OCI-LY7 (cell line): ENCODE measurements at regions not wholly inside any gene's neighbourhood (a gene's known extent, or its start where the extent isn't known, plus 50 kb on each side); places are given as distances from the start of the nearest gene placed in this dataset.

Experiments used
- BruUV-seq: library from RNA; stranded (reverse); fragments of 400-500 nt; replicated peaks from 2 replicates; lab custom pipeline; 2021; lab: Mats Ljungman, UMichigan
- CTCF ChIA-PET: fragments of 300-600 bp; sonication (Branson Sonifier 250); formaldehyde crosslinking; loops from one replicate; lab custom pipeline; 2022; ENCODE audit warnings: antibody characterized with exemption; ENCODE audit not compliant: unreplicated experiment; lab: Charles Lee
- POLR2A ChIA-PET: fragments of 300-600 bp; sonication (Branson Sonifier 250); formaldehyde crosslinking; loops from one replicate; lab custom pipeline; 2022; ENCODE audit warnings: antibody characterized with exemption; lab: Charles Lee
- DNase-seq: peaks from one replicate; pipeline ENCODE4 v3.0.0-alpha.2; 2015; ENCODE audit warnings: low spot score
- H2AFZ ChIP-seq: fragments of 200-600 bp; sonication (generic), shearing (Covaris generic); 2 replicates; pipeline ENCODE4 v1.6.1; 2014; ENCODE audit warnings: mild to moderate bottlenecking, antibody characterized with exemption, low read length, moderate library complexity
- H3K27ac ChIP-seq: fragments of 200-600 bp; sonication (generic); 2 replicates; pipeline ENCODE4 v1.5.1; 2014; ENCODE audit warnings: mixed run types, low read depth, mild to moderate bottlenecking, moderate library complexity, low read length, inconsistent platforms; ENCODE audit not compliant: poor library complexity, severe bottlenecking
- H3K36me3 ChIP-seq: fragments of 200-600 bp; sonication (generic); 2 replicates; pipeline ENCODE4 v1.6.1; 2014; ENCODE audit warnings: mild to moderate bottlenecking, antibody characterized with exemption, low read length, moderate library complexity, mixed read lengths; ENCODE audit not compliant: insufficient read depth
- H3K4me1 ChIP-seq: fragments of 200-600 bp; sonication (generic); 2 replicates; pipeline ENCODE4 v1.5.1; 2014; ENCODE audit warnings: mild to moderate bottlenecking, low read length; ENCODE audit not compliant: insufficient read depth, poor library complexity, severe bottlenecking
- H3K4me2 ChIP-seq: fragments of 200-600 bp; sonication (generic); 2 replicates; pipeline ENCODE4 v1.6.1; 2014; ENCODE audit warnings: mild to moderate bottlenecking, low read length
- H3K4me3 ChIP-seq: fragments of 200-600 bp; sonication (generic); 2 replicates; pipeline ENCODE4 v1.5.1; 2014; ENCODE audit warnings: mild to moderate bottlenecking, low read depth, low read length; ENCODE audit not compliant: poor library complexity, severe bottlenecking
- H3K79me2 ChIP-seq: fragments of 200-600 bp; sonication (generic); 2 replicates; pipeline ENCODE4 v1.6.1; 2016; ENCODE audit warnings: low read depth, mild to moderate bottlenecking, low read length, moderate library complexity, mixed read lengths; ENCODE audit not compliant: insufficient read depth
- H3K9me2 ChIP-seq: fragments of 200-600 bp; sonication (generic); 2 replicates; pipeline ENCODE4 v1.6.1; 2016; ENCODE audit warnings: mild to moderate bottlenecking, low read length, mixed read lengths; ENCODE audit not compliant: insufficient read depth
- H3K9me3 ChIP-seq: fragments of 200-600 bp; sonication (generic); 2 replicates; pipeline ENCODE4 v1.6.1; 2014; ENCODE audit warnings: mild to moderate bottlenecking, mixed run types, low read length, mixed read lengths
- H4K20me1 ChIP-seq: fragments of 200-600 bp; sonication (generic); 2 replicates; pipeline ENCODE4 v1.6.1; 2014; ENCODE audit warnings: mild to moderate bottlenecking, antibody characterized with exemption, low read length, moderate library complexity, mixed read lengths; ENCODE audit not compliant: insufficient read depth
- EZH2phosphoT487 ChIP-seq: fragments of 200-600 bp; sonication (generic); IDR thresholded peaks from 2 replicates; pipeline ENCODE4 v1.6.1; 2018; ENCODE audit warnings: low read depth, borderline replicate concordance, mild to moderate bottlenecking, mixed run types, antibody characterized with exemption, low read length, moderate library complexity, mixed read lengths
- intact Hi-C: fragments of 100-400 bp; cut with micrococcal nuclease; formaldehyde crosslinking; loops from one replicate; pipeline ENCODE4 v1.10.0; 2022; ENCODE audit not compliant: unreplicated experiment
- TF ChIP-seq, protein P1 (sequence below): fragments of 200-600 bp; sonication (generic); conservative IDR thresholded peaks from 2 replicates; pipeline ENCODE4 v1.5.1; 2014; ENCODE audit warnings: mild to moderate bottlenecking, antibody characterized with exemption, low read length, moderate library complexity, mixed read lengths

DNA sequence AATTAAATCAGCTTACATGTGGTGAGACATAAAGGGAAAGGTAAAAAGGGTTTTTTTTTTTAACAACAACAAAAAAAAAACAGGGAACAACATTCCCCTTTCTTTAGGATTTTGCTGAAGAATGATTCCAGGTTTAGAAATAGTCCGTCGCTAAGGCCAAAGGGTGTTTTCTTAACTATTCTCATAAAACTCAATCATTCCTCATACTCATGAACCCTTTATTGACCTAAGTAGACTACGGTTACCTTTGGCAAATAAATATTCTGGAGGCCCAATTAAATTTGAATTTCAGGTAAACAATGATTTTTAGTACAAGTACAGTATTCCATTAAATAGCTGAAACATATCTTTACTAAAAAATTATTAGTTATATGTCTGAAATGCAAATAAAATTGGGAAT lies 55.6 kb upstream of the CCNG1 start:
- H3K4me3 ChIP-seq: no peak overlapping the region
- CTCF ChIA-PET: no interaction called here
- H4K20me1 ChIP-seq: no peaks in the 10 kb centered on the region
- no peak for DNase-seq
- no TSS peak for BruUV-seq
- no peaks in the 10 kb centered on the region for H3K9me3 ChIP-seq
- no peak overlapping the region for H3K4me2 ChIP-seq
- POLR2A ChIA-PET: no interaction called here
- H3K79me2 ChIP-seq: no peaks in the 10 kb centered on the region
- no peaks in the 10 kb centered on the region for H3K9me2 ChIP-seq
- intact Hi-C loops: no loop called here
- no peak for TF ChIP-seq EZH2phosphoT487
- TF ChIP-seq, protein P1, sequence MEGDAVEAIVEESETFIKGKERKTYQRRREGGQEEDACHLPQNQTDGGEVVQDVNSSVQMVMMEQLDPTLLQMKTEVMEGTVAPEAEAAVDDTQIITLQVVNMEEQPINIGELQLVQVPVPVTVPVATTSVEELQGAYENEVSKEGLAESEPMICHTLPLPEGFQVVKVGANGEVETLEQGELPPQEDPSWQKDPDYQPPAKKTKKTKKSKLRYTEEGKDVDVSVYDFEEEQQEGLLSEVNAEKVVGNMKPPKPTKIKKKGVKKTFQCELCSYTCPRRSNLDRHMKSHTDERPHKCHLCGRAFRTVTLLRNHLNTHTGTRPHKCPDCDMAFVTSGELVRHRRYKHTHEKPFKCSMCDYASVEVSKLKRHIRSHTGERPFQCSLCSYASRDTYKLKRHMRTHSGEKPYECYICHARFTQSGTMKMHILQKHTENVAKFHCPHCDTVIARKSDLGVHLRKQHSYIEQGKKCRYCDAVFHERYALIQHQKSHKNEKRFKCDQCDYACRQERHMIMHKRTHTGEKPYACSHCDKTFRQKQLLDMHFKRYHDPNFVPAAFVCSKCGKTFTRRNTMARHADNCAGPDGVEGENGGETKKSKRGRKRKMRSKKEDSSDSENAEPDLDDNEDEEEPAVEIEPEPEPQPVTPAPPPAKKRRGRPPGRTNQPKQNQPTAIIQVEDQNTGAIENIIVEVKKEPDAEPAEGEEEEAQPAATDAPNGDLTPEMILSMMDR: no peak
- H3K4me1 ChIP-seq: no peaks in the 10 kb centered on the region
- no peak overlapping the region for H3K27ac ChIP-seq
- H2AFZ ChIP-seq: no peak overlapping the region
- H3K36me3 ChIP-seq: no peaks in the 10 kb centered on the region

DNA sequence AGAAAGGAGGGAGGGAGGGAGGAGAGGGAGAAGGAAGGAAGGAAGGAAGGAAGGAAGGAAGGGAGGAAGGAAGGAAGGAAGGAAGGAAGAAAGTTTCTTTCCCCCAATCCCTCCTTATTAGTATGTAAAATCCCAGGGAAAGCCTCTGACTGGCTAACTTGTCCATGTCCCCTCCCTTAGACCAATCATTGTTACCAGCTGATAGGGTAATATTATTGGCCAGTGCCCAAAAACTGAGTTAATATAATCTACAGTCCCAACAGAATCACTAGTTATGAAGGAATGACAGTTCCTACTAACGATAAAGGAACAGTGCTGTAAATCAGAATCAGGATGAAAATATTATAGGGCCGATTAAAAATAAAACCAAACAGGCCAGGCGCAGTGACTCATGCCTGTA lies 53.6 kb upstream of the CCNG1 start:
- H3K79me2 ChIP-seq: no peaks in the 10 kb centered on the region
- H2AFZ ChIP-seq: no peak overlapping the region
- no peak for TF ChIP-seq EZH2phosphoT487
- TF ChIP-seq, protein P1: no peak
- POLR2A ChIA-PET: interaction anchor here (0.6 to 0.7 kb wide), 2 partner anchors 198 to 379 kb away, joined by 3 read pairs; no protein-coding TSS in a partner anchor
- H3K9me3 ChIP-seq: no peaks in the 10 kb centered on the region
- BruUV-seq: no TSS peak
- H4K20me1 ChIP-seq: no peaks in the 10 kb centered on the region
- no peak overlapping the region for H3K4me3 ChIP-seq
- H3K4me2 ChIP-seq: no peak overlapping the region
- no peaks in the 10 kb centered on the region for H3K4me1 ChIP-seq
- H3K36me3 ChIP-seq: no peaks in the 10 kb centered on the region
- H3K9me2 ChIP-seq: no peaks in the 10 kb centered on the region
- DNase-seq: no peak
- intact Hi-C loops: no loop called here
- CTCF ChIA-PET: no interaction called here
- no peak overlapping the region for H3K27ac ChIP-seq

DNA sequence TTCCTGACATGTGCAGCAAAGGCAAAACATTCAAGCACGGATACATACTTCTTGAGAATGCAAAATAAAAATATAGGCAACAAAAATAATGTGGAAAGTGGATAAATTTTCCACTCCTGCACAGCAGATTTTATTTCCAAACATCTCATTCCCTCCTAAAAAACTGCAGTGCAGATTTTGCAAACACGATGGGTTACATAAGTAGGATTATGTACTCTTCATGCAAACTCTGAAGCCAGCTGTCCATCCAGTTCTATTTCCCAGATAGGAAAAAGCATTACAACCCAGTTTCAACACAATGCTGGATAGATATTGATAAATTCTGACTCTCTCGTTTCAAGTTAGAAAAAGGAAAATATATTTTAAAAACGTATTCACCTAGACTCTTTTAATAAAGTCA lies 52.7 kb upstream of the CCNG1 start:
- ChIA-PET POLR2A (no interaction called here), CTCF (no interaction called here)
- no peak overlapping the region for H2AFZ ChIP-seq
- TF ChIP-seq EZH2phosphoT487: no peak
- TF ChIP-seq, protein P1: no peak
- no peak for DNase-seq
- H4K20me1 ChIP-seq: no peaks in the 10 kb centered on the region
- no peaks in the 10 kb centered on the region for H3K9me2 ChIP-seq
- no peak overlapping the region for H3K4me2 ChIP-seq
- no peak overlapping the region for H3K27ac ChIP-seq
- no peaks in the 10 kb centered on the region for H3K36me3 ChIP-seq
- no peaks in the 10 kb centered on the region for H3K4me1 ChIP-seq
- no peaks in the 10 kb centered on the region for H3K9me3 ChIP-seq
- no peaks in the 10 kb centered on the region for H3K79me2 ChIP-seq
- no peak overlapping the region for H3K4me3 ChIP-seq
- no TSS peak for BruUV-seq
- intact Hi-C loops: no loop called here
